AG09319 (cell line): ENCODE measurements at regions not wholly inside any gene's neighbourhood (a gene's known extent, or its start where the extent isn't known, plus 50 kb on each side); places are given as distances from the start of the nearest gene placed in this dataset.

Source experiments
- DNase-seq: peaks from one replicate; pipeline ENCODE4 v3.0.0-alpha.2; 2010; ENCODE audit warnings: low read depth; ENCODE audit errors: extremely low read depth
- CTCF ChIP-seq: IDR thresholded peaks from 2 replicates; pipeline ENCODE4 v1.5.1; 2011; ENCODE audit warnings: low read depth, mild to moderate bottlenecking, inconsistent platforms, low read length, moderate library complexity

GRCh38 chr7:18235819-18236218 lies 208.2 kb upstream of the PRPS1L1 start:
- no peak for TF ChIP-seq CTCF
- no peak for DNase-seq

GRCh38 chr7:18239212-18239611 lies 211.6 kb upstream of the PRPS1L1 start:
- TF ChIP-seq CTCF, result no peak
- no peak for DNase-seq

- no peak for DNase-seq
- TF ChIP-seq CTCF, result no peak
Observed at GRCh38 chr7:18241543-18242231, 214.0 kb upstream of the PRPS1L1 start.

GRCh38 chr7:18243731-18244130 lies 216.1 kb upstream of the PRPS1L1 start:
- no peak for TF ChIP-seq CTCF
- DNase-seq, result no peak

- DNase-seq, result no peak
- TF ChIP-seq CTCF, result no peak
Observed at GRCh38 chr7:18250133-18250532, 222.5 kb upstream of the PRPS1L1 start.

GRCh38 chr7:18257711-18258110 lies 230.1 kb upstream of the PRPS1L1 start:
- TF ChIP-seq CTCF, result no peak
- no peak for DNase-seq

- no peak for TF ChIP-seq CTCF
- DNase-seq, result no peak
Observed at GRCh38 chr7:18262058-18262457, 233.5 kb upstream of the HDAC9 start.
